GM12878 (cell line): ENCODE measurements at regions not wholly inside any gene's neighbourhood (a gene's known extent, or its start where the extent isn't known, plus 50 kb on each side); places are given as distances from the start of the nearest gene placed in this dataset.

ENCODE experiments used
- ATAC-seq: fragments of 200-7000 bp; cut with Tn5 transposase; 3 replicates; pipeline ENCODE4 v1.9.1; 2020; ENCODE audit warnings: mild to moderate bottlenecking, moderate library complexity
- BruUV-seq: library from RNA; stranded (reverse); fragments of 400-500 nt; replicated peaks from 2 replicates; lab custom pipeline; 2021; lab: Mats Ljungman, UMichigan
- CTCF ChIA-PET: fragments of 300-600 bp; sonication (Branson Sonifier 250); formaldehyde crosslinking; extraction: SDS; loops from one replicate; lab custom pipeline; 2021; ENCODE audit warnings: inconsistent platforms; lab: Yijun Ruan, JAX
- POLR2A ChIA-PET: fragments of 350-600 bp; formaldehyde crosslinking; extraction: SDS; loops from one replicate; lab custom pipeline; 2021; ENCODE audit warnings: inconsistent platforms; lab: Charles Lee
- RAD21 ChIA-PET: fragments of 300-600 bp; sonication (Branson Sonifier 250); formaldehyde crosslinking; loops from one replicate; lab custom pipeline; 2023; ENCODE audit warnings: antibody characterized with exemption; ENCODE audit not compliant: unreplicated experiment; lab: Charles Lee
- SMC1A ChIA-PET: fragments of 300-600 bp; sonication (Branson Sonifier 250); formaldehyde crosslinking; loops from one replicate; lab custom pipeline; 2023; ENCODE audit not compliant: unreplicated experiment, uncharacterized antibody; lab: Charles Lee
- DNase-seq: peaks from one replicate; pipeline ENCODE4 v3.0.0-alpha.2; 2011; ENCODE audit warnings: low read depth, low spot score
- FAIRE-seq: peaks from 3 replicates; lab custom pipeline; 2011; peaks lifted over from hg19 to GRCh38; lab: Jason Lieb, UNC
- H2AFZ ChIP-seq: 2 replicates; pipeline ENCODE4 v1.6.0; 2011; ENCODE audit warnings: low read depth, low read length, control low read depth; ENCODE audit not compliant: control insufficient read depth
- H3K27ac ChIP-seq: 2 replicates; pipeline ENCODE4 v1.5.1; 2011; ENCODE audit warnings: control low read depth; ENCODE audit not compliant: control insufficient read depth, insufficient read depth
- H3K27me3 ChIP-seq, 2 experiments: replicated peaks in 1 of 2; 2 replicates each; pipeline versions ENCODE4 v1.6.0 to v1.6.1; 2011; ENCODE audit warnings: low read length in 1 of 2; ENCODE audit not compliant: control insufficient read depth in 2 of 2, insufficient read depth in 2 of 2
- H3K36me3 ChIP-seq, 2 experiments: 2 replicates each; pipeline ENCODE4 v1.5.1; 2011; ENCODE audit warnings: low read length in 1 of 2; ENCODE audit not compliant: control insufficient read depth in 2 of 2, insufficient read depth in 2 of 2
- H3K4me1 ChIP-seq: 2 replicates; pipeline ENCODE4 v1.6.1; 2011; ENCODE audit warnings: mild to moderate bottlenecking, low read length, moderate library complexity, mixed read lengths; ENCODE audit not compliant: control insufficient read depth, insufficient read depth
- H3K4me2 ChIP-seq: 2 replicates; pipeline ENCODE4 v1.6.0; 2011; ENCODE audit warnings: control low read depth; ENCODE audit not compliant: control insufficient read depth, insufficient read depth
- H3K4me3 ChIP-seq: fragments of 200-600 bp; sonication (generic); 2 replicates; pipeline ENCODE4 v1.5.1; 2016
- H3K79me2 ChIP-seq: 2 replicates; pipeline ENCODE4 v1.6.0; 2011; ENCODE audit warnings: low read length; ENCODE audit not compliant: control insufficient read depth, insufficient read depth
- H3K9ac ChIP-seq: 2 replicates; pipeline ENCODE4 v1.8.0; 2011; ENCODE audit warnings: low read length, control low read depth, mixed read lengths; ENCODE audit not compliant: control insufficient read depth, insufficient read depth
- H3K9me3 ChIP-seq: replicated peaks from 3 replicates; pipeline ENCODE4 v1.5.1; 2011; ENCODE audit warnings: mild to moderate bottlenecking, low read length; ENCODE audit not compliant: control insufficient read depth, insufficient read depth
- H4K20me1 ChIP-seq: 2 replicates; pipeline ENCODE4 v1.6.0; 2011; ENCODE audit not compliant: control insufficient read depth, insufficient read depth
- CBX5 ChIP-seq: sonication (generic); IDR thresholded peaks from 2 replicates; pipeline ENCODE4 v1.6.1; 2016; ENCODE audit warnings: low read depth, moderate library complexity, mild to moderate bottlenecking, inconsistent platforms
- CTCF ChIP-seq, 3 experiments: IDR thresholded peaks in 2 of 3; conservative IDR thresholded peaks in 1 of 3; 2 replicates each; pipeline ENCODE4 v1.5.1; 2011; ENCODE audit warnings: low read depth in 3 of 3, low read length in 3 of 3, mild to moderate bottlenecking in 3 of 3, control low read depth in 2 of 3, moderate library complexity in 2 of 3, inconsistent platforms in 1 of 3, mixed read lengths in 1 of 3; ENCODE audit not compliant: control insufficient read depth in 2 of 3, insufficient read depth in 1 of 3; ENCODE audit errors: extremely low read depth in 1 of 3
- ESRRA ChIP-seq: IDR thresholded peaks from 2 replicates; pipeline ENCODE4 v1.6.1; 2012; ENCODE audit warnings: mild to moderate bottlenecking, low read length, improper control_type of control experiment
- NR2F1 ChIP-seq: fragments of 450-650 bp; conservative IDR thresholded peaks from 2 replicates; pipeline ENCODE4 v1.6.1; 2017; ENCODE audit warnings: mild to moderate bottlenecking
- POU2F2 ChIP-seq: IDR thresholded peaks from 3 replicates; pipeline ENCODE4 v1.6.1; 2011; ENCODE audit warnings: low read depth, mild to moderate bottlenecking, low read length, borderline replicate concordance
- RBBP5 ChIP-seq: fragments of 200-600 bp; sonication (generic); conservative IDR thresholded peaks from 2 replicates; pipeline ENCODE4 v1.6.1; 2016
- YBX1 ChIP-seq: fragments of 450-650 bp; IDR thresholded peaks from 2 replicates; pipeline ENCODE4 v1.6.1; 2016; ENCODE audit warnings: antibody characterized with exemption
- WGBS: methylation state at CpG from one replicate; pipeline ENCODE4 v1.1.6; 2016; ENCODE audit warnings: low lambda C conversion rate; ENCODE audit not compliant: insufficient replicate concordance, insufficient coverage; ENCODE audit errors: missing lambda C conversion rate; 5-methylcytosine and 5-hydroxymethylcytosine counted together
- in situ Hi-C: fragments of 300-500 bp; cut with MboI; formaldehyde crosslinking; loops from 9 replicates; pipeline ENCODE4 v1.14.3; 2018; ENCODE audit warnings: mixed read lengths
- intact Hi-C: fragments of 100-400 bp; cut with micrococcal nuclease; formaldehyde crosslinking; loops from one replicate; pipeline ENCODE4 v1.14.2; 2022; ENCODE audit not compliant: unreplicated experiment

- TF ChIP-seq ESRRA, result no peak
- no peak for TF ChIP-seq CTCF (IDR thresholded peaks at IDR 0.05 in 2 of 3, conservative IDR thresholded peaks at IDR 0.05 in 1 of 3; ENCODE audit: control insufficient read depth in 2 of 3, extremely low read depth in 1 of 3, insufficient read depth in 1 of 3, low read depth in 3 of 3, low read length in 3 of 3)
- TF ChIP-seq, all 136 proteins: peak for 0
Observed at GRCh38 chr13:48808683-48809082, 155.0 kb downstream of the CYSLTR2 start (continued).

GRCh38 chr13:48810013-48810412, 156.3 kb downstream of the CYSLTR2 start:
- no TSS peak for BruUV-seq
- Histone ChIP-seq H3K27me3 (no peaks in the 10 kb centered on the region), H2AFZ (no peak overlapping the region), H3K4me2 (no peak overlapping the region), H3K27ac (no peak overlapping the region), H3K4me1 (no peaks in the 10 kb centered on the region), H3K79me2 (no peaks in the 10 kb centered on the region), H3K4me3 (no peak overlapping the region), H4K20me1 (no peaks in the 10 kb centered on the region), H3K9me3 (no peaks in the 10 kb centered on the region), H3K36me3 (no peaks in the 10 kb centered on the region), H3K9ac (no peak overlapping the region)
- intact Hi-C loops, result no loop called here
- 44% methylated on average over 6 of the region's 6 CpGs for WGBS
- ChIA-PET CTCF (no interaction called here), POLR2A (no interaction called here), SMC1A (no interaction called here), RAD21 (no interaction called here)
- FAIRE-seq (no peak), DNase-seq (no peak), ATAC-seq (no peak)
- no peak for TF ChIP-seq RBBP5
- no peak for TF ChIP-seq CBX5
- no peak for TF ChIP-seq POU2F2
- no peak for TF ChIP-seq YBX1
- TF ChIP-seq NR2F1, result no peak
- in situ Hi-C loops, result no loop called here
